ENCODE measurements at regions not wholly inside any gene's neighbourhood (a gene's known extent, or its start where the extent isn't known, plus 50 kb on each side); places are given as distances from the start of the nearest gene placed in this dataset.

DNA sequence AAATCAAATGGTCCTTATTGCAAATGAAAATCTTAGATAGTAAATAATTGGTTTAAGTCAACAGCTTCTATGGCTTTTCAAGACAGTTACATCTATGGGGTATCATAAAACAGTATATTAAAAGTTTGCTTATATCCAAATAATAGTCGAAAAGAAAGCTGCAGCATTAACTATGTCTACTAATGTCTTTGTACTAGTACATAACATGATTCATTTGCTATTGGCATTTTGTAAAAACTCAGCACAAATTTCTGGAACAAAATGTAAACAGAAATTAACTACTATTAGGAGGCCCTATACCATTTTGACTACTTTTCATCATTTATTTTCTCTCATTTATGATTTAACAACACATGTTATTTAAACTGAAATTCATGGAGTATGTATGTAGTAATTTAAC is 1435.2 kb upstream of the PRR20A start:
- H3K9me2 ChIP-seq (ENCODE audit: insufficient read depth, low read length): no peaks in the 10 kb centered on the region
- BruUV-seq (replicated peaks): no TSS peak
- H3K9me3 ChIP-seq (ENCODE audit: low read length): 0 out of 2 replicates have a peak, but pooled peaks cover 4% of the 10 kb centered on the region
- no peaks in the 10 kb centered on the region for H4K20me1 ChIP-seq (ENCODE audit: insufficient read depth, low read length)
- TF ChIP-seq, protein P1, sequence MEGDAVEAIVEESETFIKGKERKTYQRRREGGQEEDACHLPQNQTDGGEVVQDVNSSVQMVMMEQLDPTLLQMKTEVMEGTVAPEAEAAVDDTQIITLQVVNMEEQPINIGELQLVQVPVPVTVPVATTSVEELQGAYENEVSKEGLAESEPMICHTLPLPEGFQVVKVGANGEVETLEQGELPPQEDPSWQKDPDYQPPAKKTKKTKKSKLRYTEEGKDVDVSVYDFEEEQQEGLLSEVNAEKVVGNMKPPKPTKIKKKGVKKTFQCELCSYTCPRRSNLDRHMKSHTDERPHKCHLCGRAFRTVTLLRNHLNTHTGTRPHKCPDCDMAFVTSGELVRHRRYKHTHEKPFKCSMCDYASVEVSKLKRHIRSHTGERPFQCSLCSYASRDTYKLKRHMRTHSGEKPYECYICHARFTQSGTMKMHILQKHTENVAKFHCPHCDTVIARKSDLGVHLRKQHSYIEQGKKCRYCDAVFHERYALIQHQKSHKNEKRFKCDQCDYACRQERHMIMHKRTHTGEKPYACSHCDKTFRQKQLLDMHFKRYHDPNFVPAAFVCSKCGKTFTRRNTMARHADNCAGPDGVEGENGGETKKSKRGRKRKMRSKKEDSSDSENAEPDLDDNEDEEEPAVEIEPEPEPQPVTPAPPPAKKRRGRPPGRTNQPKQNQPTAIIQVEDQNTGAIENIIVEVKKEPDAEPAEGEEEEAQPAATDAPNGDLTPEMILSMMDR (conservative IDR thresholded peaks at IDR 0.05; ENCODE audit: low read length): no peak
- no peak for TF ChIP-seq EZH2phosphoT487 (IDR thresholded peaks at IDR 0.05; ENCODE audit: borderline replicate concordance, low read depth, low read length)
- no peak overlapping the region for H2AFZ ChIP-seq (ENCODE audit: low read length)
- DNase-seq (ENCODE audit: low spot score): no peak
- no peak overlapping the region for H3K4me2 ChIP-seq (ENCODE audit: low read length)
- no peaks in the 10 kb centered on the region for H3K36me3 ChIP-seq (ENCODE audit: insufficient read depth, low read length)
- no peaks in the 10 kb centered on the region for H3K4me1 ChIP-seq (ENCODE audit: insufficient read depth, low read length, poor library complexity, severe bottlenecking)
- H3K27ac ChIP-seq (ENCODE audit: low read depth, low read length, poor library complexity, severe bottlenecking): no peak overlapping the region
- no peak overlapping the region for H3K4me3 ChIP-seq (ENCODE audit: low read depth, low read length, poor library complexity, severe bottlenecking)
- no peaks in the 10 kb centered on the region for H3K79me2 ChIP-seq (ENCODE audit: insufficient read depth, low read depth, low read length)
- POLR2A ChIA-PET: interaction anchor here (0.5 to 1.3 kb wide), 2 partner anchors 18 to 118 kb away, joined by 3 to 4 read pairs; no protein-coding TSS in a partner anchor
- CTCF ChIA-PET (ENCODE audit: unreplicated experiment): no interaction called here
- intact Hi-C loops (cut with micrococcal nuclease; ENCODE audit: unreplicated experiment): no loop called here

DNA sequence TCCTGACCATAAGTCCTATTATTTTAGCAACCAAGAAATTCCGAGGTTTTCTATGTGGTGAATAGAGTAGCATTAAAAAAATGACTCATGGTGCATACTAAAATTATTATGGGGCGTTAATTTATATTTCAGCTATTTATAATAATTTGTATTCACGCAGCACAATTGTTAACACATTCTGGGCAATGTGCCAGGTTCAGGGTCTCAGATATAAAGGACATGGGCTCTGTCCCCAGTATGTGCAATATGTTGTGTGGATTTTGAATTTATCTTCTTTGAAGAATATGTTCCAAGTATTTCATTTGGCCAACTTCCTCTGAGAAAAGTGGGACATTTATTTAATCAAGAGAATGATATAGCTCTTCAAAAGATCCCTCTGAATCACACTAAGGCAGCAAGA is 1434.7 kb upstream of the PRR20A start:
- BruUV-seq (replicated peaks): no TSS peak
- no peak for TF ChIP-seq EZH2phosphoT487 (IDR thresholded peaks at IDR 0.05; ENCODE audit: borderline replicate concordance, low read depth, low read length)
- TF ChIP-seq, protein P1 (conservative IDR thresholded peaks at IDR 0.05; ENCODE audit: low read length): no peak
- CTCF ChIA-PET (ENCODE audit: unreplicated experiment): no interaction called here
- Histone ChIP-seq H3K4me2 (ENCODE audit: low read length) (no peak overlapping the region), H3K4me3 (ENCODE audit: low read depth, low read length, poor library complexity, severe bottlenecking) (no peak overlapping the region), H3K9me2 (ENCODE audit: insufficient read depth, low read length) (no peaks in the 10 kb centered on the region), H3K9me3 (ENCODE audit: low read length) (0 out of 2 replicates have a peak, but pooled peaks cover 4% of the 10 kb centered on the region), H2AFZ (ENCODE audit: low read length) (no peak overlapping the region), H3K36me3 (ENCODE audit: insufficient read depth, low read length) (no peaks in the 10 kb centered on the region), H3K4me1 (ENCODE audit: insufficient read depth, low read length, poor library complexity, severe bottlenecking) (no peaks in the 10 kb centered on the region), H4K20me1 (ENCODE audit: insufficient read depth, low read length) (no peaks in the 10 kb centered on the region), H3K79me2 (ENCODE audit: insufficient read depth, low read depth, low read length) (no peaks in the 10 kb centered on the region), H3K27ac (ENCODE audit: low read depth, low read length, poor library complexity, severe bottlenecking) (no peak overlapping the region)
- intact Hi-C loops (cut with micrococcal nuclease; ENCODE audit: unreplicated experiment): no loop called here
- no peak for DNase-seq (ENCODE audit: low spot score)
- POLR2A ChIA-PET: interaction anchor here (0.5 to 1.3 kb wide), 2 partner anchors 17 to 119 kb away, joined by 3 to 4 read pairs; no protein-coding TSS in a partner anchor

DNA sequence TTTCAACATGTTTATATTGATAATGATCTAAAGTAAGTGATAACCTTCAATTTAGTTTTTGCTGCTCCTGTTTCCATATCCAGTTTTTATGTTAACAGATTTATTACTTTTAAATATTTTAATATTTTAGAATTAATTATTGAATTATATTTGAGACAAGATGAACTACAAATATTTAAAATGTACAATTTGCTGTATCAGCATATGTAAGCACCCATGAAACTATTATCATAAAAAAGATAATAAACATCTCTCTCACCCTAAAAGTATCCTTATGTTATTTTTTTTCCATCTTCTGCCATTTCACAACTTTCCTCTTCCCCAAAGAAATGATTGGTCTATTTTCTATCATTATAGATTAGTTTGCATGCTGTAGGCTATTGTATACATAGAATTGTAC is 1426.6 kb upstream of the PRR20A start:
- Histone ChIP-seq H3K9me3 (ENCODE audit: low read length) (0 out of 2 replicates have a peak, but pooled peaks cover 4% of the 10 kb centered on the region), H3K4me3 (ENCODE audit: low read depth, low read length, poor library complexity, severe bottlenecking) (no peak overlapping the region), H2AFZ (ENCODE audit: low read length) (no peak overlapping the region), H3K79me2 (ENCODE audit: insufficient read depth, low read depth, low read length) (no peaks in the 10 kb centered on the region), H3K4me1 (ENCODE audit: insufficient read depth, low read length, poor library complexity, severe bottlenecking) (no peaks in the 10 kb centered on the region), H4K20me1 (ENCODE audit: insufficient read depth, low read length) (no peaks in the 10 kb centered on the region), H3K36me3 (ENCODE audit: insufficient read depth, low read length) (no peaks in the 10 kb centered on the region), H3K4me2 (ENCODE audit: low read length) (no peak overlapping the region), H3K27ac (ENCODE audit: low read depth, low read length, poor library complexity, severe bottlenecking) (no peak overlapping the region), H3K9me2 (ENCODE audit: insufficient read depth, low read length) (no peaks in the 10 kb centered on the region)
- CTCF ChIA-PET (ENCODE audit: unreplicated experiment): no interaction called here
- TF ChIP-seq, protein P1 (conservative IDR thresholded peaks at IDR 0.05; ENCODE audit: low read length): no peak
- no peak for TF ChIP-seq EZH2phosphoT487 (IDR thresholded peaks at IDR 0.05; ENCODE audit: borderline replicate concordance, low read depth, low read length)
- DNase-seq (ENCODE audit: low spot score): no peak
- no TSS peak for BruUV-seq (replicated peaks)
- intact Hi-C loops (cut with micrococcal nuclease; ENCODE audit: unreplicated experiment): no loop called here
- POLR2A ChIA-PET: interaction anchor here (0.6 kb wide), 1 partner anchor 67 kb away, joined by 3 read pairs; no protein-coding TSS in a partner anchor
